GM23248 (cell line): ENCODE measurements at regions not wholly inside any gene's neighbourhood (a gene's known extent, or its start where the extent isn't known, plus 50 kb on each side); places are given as distances from the start of the nearest gene placed in this dataset.

ENCODE experiments used
- DNase-seq: peaks from one replicate; pipeline ENCODE4 v3.0.0-alpha.2; 2015
- H2AFZ ChIP-seq: fragments of 200-600 bp; sonication (generic); 2 replicates; pipeline ENCODE4 v1.6.1; 2016; ENCODE audit warnings: antibody characterized with exemption
- H3F3A ChIP-seq: fragments of 200-600 bp; sonication (generic); 2 replicates; pipeline ENCODE4 v1.6.1; 2016; ENCODE audit warnings: mild to moderate bottlenecking, antibody characterized with exemption, mixed run types; ENCODE audit not compliant: insufficient read depth
- H3K27ac ChIP-seq: fragments of 200-600 bp; sonication (generic); 2 replicates; pipeline ENCODE4 v1.5.1; 2016; ENCODE audit warnings: mild to moderate bottlenecking
- H3K27me3 ChIP-seq: fragments of 200-600 bp; sonication (generic); replicated peaks from 2 replicates; pipeline ENCODE4 v1.6.1; 2016; ENCODE audit warnings: mild to moderate bottlenecking; ENCODE audit not compliant: insufficient read depth
- H3K36me3 ChIP-seq: fragments of 200-600 bp; sonication (generic); 2 replicates; pipeline ENCODE4 v1.6.1; 2016; ENCODE audit warnings: low read depth, mild to moderate bottlenecking
- H3K4me1 ChIP-seq: fragments of 200-600 bp; sonication (generic); 2 replicates; pipeline ENCODE4 v1.6.1; 2016; ENCODE audit warnings: mild to moderate bottlenecking; ENCODE audit not compliant: insufficient read depth
- H3K4me2 ChIP-seq: fragments of 200-600 bp; sonication (generic); one replicate; pipeline ENCODE4 v1.6.1; 2016; ENCODE audit warnings: mild to moderate bottlenecking; ENCODE audit not compliant: unreplicated experiment
- H3K4me3 ChIP-seq: fragments of 200-600 bp; sonication (generic); 2 replicates; pipeline ENCODE4 v1.5.1; 2016; ENCODE audit warnings: mild to moderate bottlenecking
- H3K79me2 ChIP-seq: fragments of 200-600 bp; sonication (generic); 2 replicates; pipeline ENCODE4 v1.6.1; 2016; ENCODE audit warnings: mild to moderate bottlenecking; ENCODE audit not compliant: insufficient read depth
- H3K9ac ChIP-seq: fragments of 200-600 bp; sonication (generic); 2 replicates; pipeline ENCODE4 v1.6.1; 2016; ENCODE audit warnings: mild to moderate bottlenecking
- H3K9me2 ChIP-seq: fragments of 200-600 bp; sonication (generic); 2 replicates; pipeline ENCODE4 v1.6.1; 2016; ENCODE audit warnings: mixed run types, mild to moderate bottlenecking, moderate library complexity; ENCODE audit not compliant: insufficient read depth
- H3K9me3 ChIP-seq: fragments of 200-600 bp; sonication (generic); one replicate; pipeline ENCODE4 v1.6.1; 2017; ENCODE audit warnings: low read depth
- H4K20me1 ChIP-seq: fragments of 200-600 bp; sonication (generic); 2 replicates; pipeline ENCODE4 v1.6.0; 2016; ENCODE audit not compliant: insufficient read depth
- EZH2 ChIP-seq: fragments of 200-600 bp; sonication (generic); IDR thresholded peaks from 2 replicates; pipeline ENCODE4 v1.6.1; 2018; ENCODE audit warnings: antibody characterized with exemption, mild to moderate bottlenecking; ENCODE audit not compliant: insufficient read depth, poor library complexity, severe bottlenecking
- EZH2phosphoT487 ChIP-seq: fragments of 200-600 bp; sonication (generic); IDR thresholded peaks from 2 replicates; pipeline ENCODE4 v1.6.1; 2018; ENCODE audit warnings: antibody characterized with exemption, moderate library complexity, mild to moderate bottlenecking, low read depth; ENCODE audit not compliant: insufficient read depth
- WGBS, 2 experiments: methylation state at CpG; one replicate each; pipeline ENCODE4 v1.1.6; 2015 to 2017; ENCODE audit warnings: low lambda C conversion rate in 2 of 2, low coverage in 1 of 2; ENCODE audit errors: missing lambda C conversion rate in 2 of 2; 5-methylcytosine and 5-hydroxymethylcytosine counted together
- in situ Hi-C: fragments of 300-500 bp; cut with MboI; formaldehyde crosslinking; loops from 2 replicates; pipeline ENCODE4 v1.15.0; 2020

DNA sequence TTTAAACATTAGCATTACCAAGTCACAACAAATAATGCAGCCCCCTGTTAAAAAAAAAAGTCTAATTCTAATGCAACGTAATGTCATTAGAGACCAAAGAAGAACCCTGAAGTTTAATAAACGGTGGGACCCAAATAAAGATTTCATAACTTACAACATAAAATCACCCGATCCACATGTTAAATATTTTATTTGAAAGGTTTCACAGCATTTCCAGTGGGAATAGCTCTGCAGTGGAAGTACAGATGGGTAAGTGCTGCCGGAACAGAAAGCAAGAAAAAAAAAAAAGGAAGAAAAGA is 320.6 kb upstream of the ZMIZ1 start:
- no peaks in the 10 kb centered on the region for H4K20me1 ChIP-seq
- no peak for DNase-seq
- no peaks in the 10 kb centered on the region for H3K4me1 ChIP-seq
- no peaks in the 10 kb centered on the region for H3F3A ChIP-seq
- in situ Hi-C loops = no loop called here
- H3K9me3 ChIP-seq = no peaks in the 10 kb centered on the region
- no peaks in the 10 kb centered on the region for H3K27me3 ChIP-seq
- no peak overlapping the region for H3K9ac ChIP-seq
- no peaks in the 10 kb centered on the region for H3K36me3 ChIP-seq
- no peaks in the 10 kb centered on the region for H3K79me2 ChIP-seq
- no peak overlapping the region for H2AFZ ChIP-seq
- no peak overlapping the region for H3K4me3 ChIP-seq
- no peak overlapping the region for H3K27ac ChIP-seq
- no peak overlapping the region for H3K4me2 ChIP-seq
- no peaks in the 10 kb centered on the region for H3K9me2 ChIP-seq
- 85 to 89% methylated on average over 4 of the region's 4 CpGs for WGBS, 2 experiments
- TF ChIP-seq EZH2phosphoT487 = no peak
- no peak for TF ChIP-seq EZH2

DNA sequence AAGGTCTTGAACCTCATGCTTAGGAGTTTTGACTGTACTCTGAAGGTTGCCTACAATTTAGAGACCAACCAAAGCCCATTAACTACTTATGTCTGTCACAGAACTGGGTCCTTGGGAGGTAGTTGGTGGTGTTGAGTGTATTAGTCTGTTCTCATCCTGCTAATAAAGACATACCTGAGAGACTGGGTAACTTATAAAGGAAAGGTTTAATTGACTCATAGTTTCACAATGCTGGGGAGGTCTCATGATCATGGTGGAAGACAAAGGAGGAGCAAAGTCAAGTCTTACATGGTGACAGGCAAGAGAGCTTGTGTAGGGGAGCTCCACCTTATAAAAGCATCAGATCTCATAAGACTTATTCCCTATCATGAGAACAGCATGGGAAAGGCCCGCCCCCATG is 319.6 kb upstream of the ZMIZ1 start:
- in situ Hi-C loops = no loop called here
- Histone ChIP-seq H3K4me3 (no peak overlapping the region), H3K79me2 (no peaks in the 10 kb centered on the region), H4K20me1 (no peaks in the 10 kb centered on the region), H3K9me2 (no peaks in the 10 kb centered on the region), H3K4me2 (no peak overlapping the region), H2AFZ (no peak overlapping the region), H3K9ac (no peak overlapping the region), H3F3A (no peaks in the 10 kb centered on the region), H3K27ac (no peak overlapping the region), H3K9me3 (no peaks in the 10 kb centered on the region), H3K4me1 (no peaks in the 10 kb centered on the region), H3K36me3 (no peaks in the 10 kb centered on the region), H3K27me3 (no peaks in the 10 kb centered on the region)
- TF ChIP-seq EZH2phosphoT487 = no peak
- no peak for TF ChIP-seq EZH2
- DNase-seq = no peak
- WGBS, 2 experiments = 87 to 92% methylated on average over 1 of the region's 1 CpG

- Histone ChIP-seq H3K4me2 (no peak overlapping the region), H3K9me2 (no peaks in the 10 kb centered on the region), H3K9ac (no peak overlapping the region), H3K4me3 (no peak overlapping the region), H4K20me1 (no peaks in the 10 kb centered on the region), H3K79me2 (no peaks in the 10 kb centered on the region), H3K4me1 (no peaks in the 10 kb centered on the region), H2AFZ (no peak overlapping the region), H3F3A (no peaks in the 10 kb centered on the region), H3K9me3 (no peaks in the 10 kb centered on the region), H3K27me3 (no peaks in the 10 kb centered on the region), H3K36me3 (no peaks in the 10 kb centered on the region), H3K27ac (no peak overlapping the region)
- TF ChIP-seq EZH2 = no peak
- TF ChIP-seq EZH2phosphoT487 = no peak
- DNase-seq = no peak
- in situ Hi-C loops = no loop called here
- WGBS, 2 experiments = 100% methylated on average over 1 of the region's 1 CpG
Observed at GRCh38 chr10:78749898-78750297, 318.9 kb upstream of the ZMIZ1 start.

DNA sequence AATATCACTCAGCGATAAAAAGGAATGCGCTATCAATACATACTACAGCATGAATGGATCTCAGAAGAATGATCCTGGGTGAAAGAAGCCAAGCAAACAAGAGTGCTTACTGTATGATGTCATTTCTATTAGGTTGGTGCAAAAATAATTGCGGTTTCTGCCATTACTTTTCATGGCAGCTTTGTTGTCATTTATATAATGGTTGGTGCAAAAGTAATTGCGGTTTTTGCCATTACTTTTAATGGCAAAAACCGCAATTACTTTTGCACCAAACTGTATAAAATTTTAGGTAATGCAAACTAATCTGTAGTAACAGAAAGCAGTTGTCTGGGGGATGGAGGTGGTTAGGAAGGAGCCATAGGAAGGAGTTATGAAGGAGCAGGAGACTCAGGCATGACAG is 318.3 kb upstream of the ZMIZ1 start:
- 92 to 94% methylated on average over 5 of the region's 5 CpGs for WGBS, 2 experiments

DNA sequence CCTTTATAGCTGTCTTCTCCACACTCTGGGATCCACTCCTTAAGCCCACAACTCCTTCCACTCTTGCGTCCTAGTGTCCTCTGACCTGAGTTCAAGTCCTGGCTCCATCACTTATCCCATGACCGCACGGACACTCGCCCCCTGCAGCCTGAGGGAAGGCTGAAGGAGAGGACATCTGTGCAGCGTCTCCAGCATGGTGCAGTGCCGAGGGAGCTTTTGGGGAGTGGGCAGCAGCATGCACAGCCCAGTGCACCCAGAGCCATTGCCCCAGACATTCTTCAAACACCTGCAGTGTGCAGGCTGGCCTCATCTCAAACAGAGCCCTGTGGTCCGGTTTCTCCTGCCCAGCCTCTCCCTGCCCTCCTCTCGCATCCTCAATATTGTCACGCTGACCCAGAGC is 317.1 kb upstream of the ZMIZ1 start:
- peaks cover 11% of the 10 kb centered on the region; the same call in 1 of the 2 replicates for H3F3A ChIP-seq

More for the DNA sequence above, 318.3 kb upstream of the ZMIZ1 start:
- Histone ChIP-seq H3F3A (peaks cover under 1% of the 10 kb centered on the region; the same call in 1 of the 2 replicates), H3K36me3 (no peaks in the 10 kb centered on the region), H3K4me1 (no peaks in the 10 kb centered on the region), H3K9me3 (no peaks in the 10 kb centered on the region), H3K4me3 (no peak overlapping the region), H3K27ac (no peak overlapping the region), H3K27me3 (no peaks in the 10 kb centered on the region), H3K4me2 (no peak overlapping the region), H3K9me2 (no peaks in the 10 kb centered on the region), H4K20me1 (no peaks in the 10 kb centered on the region), H2AFZ (no peak overlapping the region), H3K9ac (no peak overlapping the region), H3K79me2 (no peaks in the 10 kb centered on the region)
- in situ Hi-C loops = no loop called here
- TF ChIP-seq EZH2 (no peak), EZH2phosphoT487 (no peak)
- no peak for DNase-seq

More for the DNA sequence above, 317.1 kb upstream of the ZMIZ1 start:
- no peaks in the 10 kb centered on the region for H3K79me2 ChIP-seq
- peaks cover 10% of the 10 kb centered on the region for H3K4me1 ChIP-seq
- no peaks in the 10 kb centered on the region for H3K36me3 ChIP-seq
- DNase-seq = no peak
- in situ Hi-C loops = no loop called here
- H3K9me3 ChIP-seq = no peaks in the 10 kb centered on the region
- no peaks in the 10 kb centered on the region for H3K9me2 ChIP-seq
- no peaks in the 10 kb centered on the region for H4K20me1 ChIP-seq
- no peak overlapping the region for H3K4me3 ChIP-seq
- TF ChIP-seq EZH2phosphoT487 (no peak), EZH2 (no peak)
- H3K9ac ChIP-seq = no peak overlapping the region
- H3K27me3 ChIP-seq = no peaks in the 10 kb centered on the region
- H2AFZ ChIP-seq = no peak overlapping the region
- no peak overlapping the region for H3K4me2 ChIP-seq
- 66 to 73% methylated on average over 9 of the region's 9 CpGs for WGBS, 2 experiments
- H3K27ac ChIP-seq = no peak overlapping the region
